ENCODE measurements at regions not wholly inside any gene's neighbourhood (a gene's known extent, or its start where the extent isn't known, plus 50 kb on each side); places are given as distances from the start of the nearest gene placed in this dataset.

- Histone ChIP-seq H3K36me3 (no peaks in the 10 kb centered on the region), H3K27ac (no peak overlapping the region), H3K4me3 (no peak overlapping the region), H3K27me3 (replicated peaks; ENCODE audit: insufficient read depth) (no peaks in the 10 kb centered on the region), H3K4me1 (ENCODE audit: control insufficient read depth in 1 of 2, low read depth in 2 of 2) (no peaks in the 10 kb centered on the region), H3K9me3 (no peaks in the 10 kb centered on the region)
- ATAC-seq (ENCODE audit: insufficient number of reproducible peaks, low FRiP score, low read depth) = no peak
- TF ChIP-seq, protein P1, sequence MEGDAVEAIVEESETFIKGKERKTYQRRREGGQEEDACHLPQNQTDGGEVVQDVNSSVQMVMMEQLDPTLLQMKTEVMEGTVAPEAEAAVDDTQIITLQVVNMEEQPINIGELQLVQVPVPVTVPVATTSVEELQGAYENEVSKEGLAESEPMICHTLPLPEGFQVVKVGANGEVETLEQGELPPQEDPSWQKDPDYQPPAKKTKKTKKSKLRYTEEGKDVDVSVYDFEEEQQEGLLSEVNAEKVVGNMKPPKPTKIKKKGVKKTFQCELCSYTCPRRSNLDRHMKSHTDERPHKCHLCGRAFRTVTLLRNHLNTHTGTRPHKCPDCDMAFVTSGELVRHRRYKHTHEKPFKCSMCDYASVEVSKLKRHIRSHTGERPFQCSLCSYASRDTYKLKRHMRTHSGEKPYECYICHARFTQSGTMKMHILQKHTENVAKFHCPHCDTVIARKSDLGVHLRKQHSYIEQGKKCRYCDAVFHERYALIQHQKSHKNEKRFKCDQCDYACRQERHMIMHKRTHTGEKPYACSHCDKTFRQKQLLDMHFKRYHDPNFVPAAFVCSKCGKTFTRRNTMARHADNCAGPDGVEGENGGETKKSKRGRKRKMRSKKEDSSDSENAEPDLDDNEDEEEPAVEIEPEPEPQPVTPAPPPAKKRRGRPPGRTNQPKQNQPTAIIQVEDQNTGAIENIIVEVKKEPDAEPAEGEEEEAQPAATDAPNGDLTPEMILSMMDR (IDR thresholded peaks at IDR 0.05) = no peak
- no peak for DNase-seq (ENCODE audit: low spot score)
These were observed 762.1 kb upstream of the RBFOX1 start for GRCh38 chr16:6570530-6570929.

GRCh38 chr16:6562986-6563385 lies 769.7 kb upstream of the RBFOX1 start:
- Histone ChIP-seq H3K36me3 (no peaks in the 10 kb centered on the region), H3K27ac (no peak overlapping the region), H3K27me3 (replicated peaks; ENCODE audit: insufficient read depth) (no peaks in the 10 kb centered on the region), H3K4me1 (ENCODE audit: control insufficient read depth in 1 of 2, low read depth in 2 of 2) (no peaks in the 10 kb centered on the region), H3K9me3 (no peaks in the 10 kb centered on the region), H3K4me3 (no peak overlapping the region)
- DNase-seq (ENCODE audit: low spot score) (no peak), ATAC-seq (ENCODE audit: insufficient number of reproducible peaks, low FRiP score, low read depth) (no peak)
- TF ChIP-seq, protein P1 (IDR thresholded peaks at IDR 0.05) = no peak

- Histone ChIP-seq H3K27ac (no peak overlapping the region), H3K4me1 (ENCODE audit: control insufficient read depth in 1 of 2, low read depth in 2 of 2) (no peaks in the 10 kb centered on the region), H3K36me3 (no peaks in the 10 kb centered on the region), H3K9me3 (no peaks in the 10 kb centered on the region), H3K4me3 (no peak overlapping the region), H3K27me3 (replicated peaks; ENCODE audit: insufficient read depth) (no peaks in the 10 kb centered on the region)
- ATAC-seq (ENCODE audit: insufficient number of reproducible peaks, low FRiP score, low read depth) = no peak
- DNase-seq (ENCODE audit: low spot score) = no peak
- TF ChIP-seq, protein P1 (IDR thresholded peaks at IDR 0.05) = no peak
These were observed 772.1 kb upstream of the RBFOX1 start for GRCh38 chr16:6560306-6561100.

DNA sequence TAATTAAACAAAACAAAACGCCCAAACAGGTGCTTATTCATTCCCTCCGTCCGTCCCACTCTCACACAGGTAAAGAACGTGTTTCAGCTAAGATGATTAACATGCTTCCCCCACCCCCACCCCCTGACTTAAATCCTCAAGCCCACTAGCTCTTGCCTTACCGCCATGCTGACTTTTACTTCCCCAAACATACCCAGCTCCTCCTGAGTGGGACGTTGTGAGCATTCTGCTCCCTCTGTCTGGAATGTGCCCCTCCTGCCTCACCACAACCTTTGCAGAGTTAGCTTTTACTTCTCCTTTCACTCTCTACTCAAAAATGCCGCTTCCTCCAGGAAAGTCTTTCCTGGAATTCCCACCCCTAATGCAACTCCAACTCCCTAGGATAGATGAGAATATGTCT lies 774.0 kb upstream of the RBFOX1 start:
- H3K36me3 ChIP-seq = no peaks in the 10 kb centered on the region
- ATAC-seq (ENCODE audit: insufficient number of reproducible peaks, low FRiP score, low read depth) = no peak
- H3K4me1 ChIP-seq (ENCODE audit: control insufficient read depth in 1 of 2, low read depth in 2 of 2) = no peaks in the 10 kb centered on the region
- DNase-seq (ENCODE audit: low spot score) = no peak
- TF ChIP-seq, protein P1 (IDR thresholded peaks at IDR 0.05) = no peak
- H3K4me3 ChIP-seq = no peak overlapping the region
- no peaks in the 10 kb centered on the region for H3K27me3 ChIP-seq (replicated peaks; ENCODE audit: insufficient read depth)
- no peaks in the 10 kb centered on the region for H3K9me3 ChIP-seq
- no peak overlapping the region for H3K27ac ChIP-seq

- Histone ChIP-seq H3K9me3 (no peaks in the 10 kb centered on the region), H3K27ac (no peak overlapping the region), H3K4me1 (ENCODE audit: control insufficient read depth in 1 of 2, low read depth in 2 of 2) (no peaks in the 10 kb centered on the region), H3K36me3 (no peaks in the 10 kb centered on the region), H3K27me3 (replicated peaks; ENCODE audit: insufficient read depth) (no peaks in the 10 kb centered on the region), H3K4me3 (no peak overlapping the region)
- no peak for DNase-seq (ENCODE audit: low spot score)
- TF ChIP-seq, protein P1 (IDR thresholded peaks at IDR 0.05) = no peak
- no peak for ATAC-seq (ENCODE audit: insufficient number of reproducible peaks, low FRiP score, low read depth)
These were observed 774.5 kb upstream of the RBFOX1 start for GRCh38 chr16:6558126-6558525.

All from thoracic aorta (tissue), 2 donors.